H1 (cell line): ENCODE measurements at regions not wholly inside any gene's neighbourhood (a gene's known extent, or its start where the extent isn't known, plus 50 kb on each side); places are given as distances from the start of the nearest gene placed in this dataset.

Experiments used
- CTCF ChIA-PET: fragments of 300-600 bp; sonication (Branson Sonifier 250); formaldehyde crosslinking; loops from one replicate; lab custom pipeline; 2021; ENCODE audit not compliant: partially characterized antibody; lab: Charles Lee
- POLR2A ChIA-PET: fragments of 300-600 bp; sonication (Branson Sonifier 250); formaldehyde crosslinking; loops from one replicate; lab custom pipeline; 2021; ENCODE audit warnings: inconsistent platforms; ENCODE audit not compliant: partially characterized antibody; lab: Charles Lee
- DNase-seq, 2 experiments: peaks; one replicate each; pipeline versions ENCODE4 v3.0.0 to v3.0.0-alpha.2; 2010 to 2022; ENCODE audit warnings: low spot score in 2 of 2, low read depth in 1 of 2, mixed read lengths in 1 of 2
- FAIRE-seq: peaks from 2 replicates; lab custom pipeline; 2011; peaks lifted over from hg19 to GRCh38; lab: Jason Lieb, UNC
- H2AFZ ChIP-seq: 2 replicates; pipeline ENCODE4 v1.8.1; 2012; ENCODE audit warnings: low read length, inconsistent platforms
- H2AK5ac ChIP-seq: 2 replicates; pipeline ENCODE4 v1.6.1; 2013; ENCODE audit warnings: low read depth, low read length
- H2BK120ac ChIP-seq: replicated peaks from 2 replicates; pipeline ENCODE3; 2013; ENCODE audit warnings: low read depth, low read length, inconsistent platforms
- H2BK12ac ChIP-seq: 2 replicates; pipeline ENCODE4 v1.6.1; 2013; ENCODE audit warnings: low read depth, low read length
- H2BK15ac ChIP-seq: 2 replicates; pipeline ENCODE4 v1.6.1; 2013; ENCODE audit warnings: low read length
- H2BK20ac ChIP-seq: 2 replicates; pipeline ENCODE4 v1.6.1; 2013; ENCODE audit warnings: low read length
- H2BK5ac ChIP-seq: 2 replicates; pipeline ENCODE4 v1.6.1; 2013; ENCODE audit warnings: low read depth, low read length
- H3K14ac ChIP-seq: 2 replicates; pipeline ENCODE4 v1.6.1; 2013; ENCODE audit warnings: inconsistent platforms; ENCODE audit not compliant: insufficient read length
- H3K18ac ChIP-seq: 2 replicates; pipeline ENCODE4 v1.6.1; 2013; ENCODE audit warnings: low read length; ENCODE audit errors: extremely low read depth
- H3K23ac ChIP-seq: 2 replicates; pipeline ENCODE4 v1.6.1; 2013; ENCODE audit warnings: inconsistent platforms; ENCODE audit not compliant: insufficient read length
- H3K23me2 ChIP-seq: 2 replicates; pipeline ENCODE4 v1.6.1; 2013; ENCODE audit warnings: low read depth, low read length
- H3K27ac ChIP-seq: 2 replicates; pipeline ENCODE4 v1.6.1; 2011; ENCODE audit warnings: low read depth, low read length, inconsistent platforms
- H3K27me3 ChIP-seq, 4 experiments: replicated peaks in 1 of 4; 1 replicate in 1 of 4; 2 replicates in 3 of 4; pipeline versions ENCODE4 v1.6.1 to v1.8.1; 2011 to 2013; ENCODE audit warnings: low read length in 3 of 4, mild to moderate bottlenecking in 3 of 4, inconsistent platforms in 2 of 4, mixed read lengths in 2 of 4, moderate library complexity in 1 of 4; ENCODE audit not compliant: control insufficient read depth in 3 of 4, insufficient read depth in 3 of 4; ENCODE audit errors: extremely low read depth in 1 of 4
- H3K36me3 ChIP-seq, 4 experiments: 2 replicates each; pipeline versions ENCODE4 v1.6.1 to v1.8.1; 2011 to 2013; ENCODE audit warnings: mild to moderate bottlenecking in 4 of 4, low read length in 3 of 4, moderate library complexity in 2 of 4, control low read depth in 1 of 4, inconsistent platforms in 1 of 4; ENCODE audit not compliant: insufficient read depth in 4 of 4, control insufficient read depth in 2 of 4
- H3K4ac ChIP-seq: replicated peaks from 2 replicates; pipeline ENCODE3; 2013; ENCODE audit warnings: low read length, low read depth, mixed read lengths, inconsistent platforms; ENCODE audit not compliant: insufficient read length
- H3K4me1 ChIP-seq, 4 experiments: replicated peaks in 1 of 4; 1 replicate in 1 of 4; 2 replicates in 3 of 4; pipeline versions ENCODE4 v1.6.1 to v1.8.1; 2011 to 2013; ENCODE audit warnings: low read length in 3 of 4, inconsistent platforms in 2 of 4, mixed read lengths in 1 of 4; ENCODE audit not compliant: insufficient read depth in 4 of 4, control insufficient read depth in 3 of 4
- H3K4me2 ChIP-seq, 2 experiments: 2 replicates each; pipeline versions ENCODE4 v1.6.1 to v1.8.1; 2011 to 2013; ENCODE audit warnings: low read depth in 2 of 2, low read length in 2 of 2, control low read depth in 1 of 2, inconsistent platforms in 1 of 2, mild to moderate bottlenecking in 1 of 2; ENCODE audit not compliant: insufficient read depth in 1 of 2
- H3K4me3 ChIP-seq, 4 experiments: fragments of 200-600, 300-600 bp in 1 of 4; sonication (generic), shearing (Covaris generic), sonication (Bioruptor Twin) in 1 of 4; 2 replicates each; pipeline versions ENCODE4 v1.5.1 to v1.8.1; 2011 to 2016; ENCODE audit warnings: low read length in 4 of 4, low read depth in 3 of 4, control low read depth in 2 of 4, inconsistent platforms in 2 of 4, mild to moderate bottlenecking in 2 of 4, mixed read lengths in 1 of 4, moderate library complexity in 1 of 4; ENCODE audit not compliant: insufficient read depth in 2 of 4; ENCODE audit errors: extremely low read depth in 1 of 4
- H3K56ac ChIP-seq: replicated peaks from 2 replicates; pipeline ENCODE3; 2013; ENCODE audit warnings: low read depth, mild to moderate bottlenecking, mixed read lengths, low read length, inconsistent platforms; ENCODE audit not compliant: insufficient read length
- H3K79me1 ChIP-seq: 2 replicates; pipeline ENCODE4 v1.6.1; 2013; ENCODE audit warnings: low read depth, low read length, control low read depth
- H3K79me2 ChIP-seq, 2 experiments: 2 replicates each; pipeline versions ENCODE4 v1.6.1 to v1.8.1; 2012 to 2013; ENCODE audit warnings: low read length in 2 of 2, mild to moderate bottlenecking in 2 of 2, inconsistent platforms in 1 of 2; ENCODE audit not compliant: insufficient read depth in 2 of 2, control insufficient read depth in 1 of 2
- H3K9ac ChIP-seq, 4 experiments: replicated peaks in 1 of 4; 1 replicate in 1 of 4; 2 replicates in 3 of 4; pipeline versions ENCODE4 v1.6.1 to v1.8.1; 2011 to 2013; ENCODE audit warnings: low read depth in 3 of 4, low read length in 3 of 4, control low read depth in 2 of 4, mild to moderate bottlenecking in 2 of 4, moderate library complexity in 2 of 4, inconsistent platforms in 1 of 4; ENCODE audit errors: extremely low read depth in 1 of 4
- H3K9me3 ChIP-seq, 2 experiments: 2 replicates each; pipeline versions ENCODE4 v1.6.1 to v1.8.1; 2012 to 2013; ENCODE audit warnings: mild to moderate bottlenecking in 2 of 2, moderate library complexity in 2 of 2, control low read depth in 1 of 2, inconsistent platforms in 1 of 2, low read depth in 1 of 2, low read length in 1 of 2, mixed read lengths in 1 of 2; ENCODE audit not compliant: insufficient read depth in 2 of 2
- H4K20me1 ChIP-seq, 2 experiments: replicated peaks in 1 of 2; 2 replicates each; pipeline versions ENCODE3 to v1.8.1; 2011 to 2013; ENCODE audit warnings: inconsistent platforms in 2 of 2, low read length in 2 of 2, mild to moderate bottlenecking in 1 of 2; ENCODE audit not compliant: insufficient read depth in 2 of 2, control insufficient read depth in 1 of 2
- H4K5ac ChIP-seq: 2 replicates; pipeline ENCODE4 v1.6.1; 2013; ENCODE audit warnings: low read length, low read depth, mixed read lengths, inconsistent platforms; ENCODE audit not compliant: insufficient read length
- H4K8ac ChIP-seq: 2 replicates; pipeline ENCODE4 v1.8.0; 2013; ENCODE audit warnings: mild to moderate bottlenecking, moderate library complexity, low read length, inconsistent platforms; ENCODE audit not compliant: insufficient read depth; ENCODE audit errors: extremely low read depth
- H4K91ac ChIP-seq: replicated peaks from 2 replicates; pipeline ENCODE3; 2013; ENCODE audit warnings: low read length, mixed read lengths, inconsistent platforms; ENCODE audit not compliant: insufficient read length
- BACH1 ChIP-seq: IDR thresholded peaks from 2 replicates; pipeline ENCODE4 v1.6.1; 2012; ENCODE audit warnings: low read length, improper control_type of control experiment
- CBX8 ChIP-seq: fragments of 300-800, 300-1000 bp; sonication (generic); IDR thresholded peaks from 2 replicates; pipeline ENCODE4 v1.7.1; 2016; ENCODE audit warnings: low read depth, low read length, borderline replicate concordance
- EGR1 ChIP-seq: IDR thresholded peaks from 2 replicates; pipeline ENCODE4 v1.6.1; 2011; ENCODE audit warnings: low read depth, low read length, borderline replicate concordance
- GABPA ChIP-seq: IDR thresholded peaks from 2 replicates; pipeline ENCODE4 v1.6.1; 2011; ENCODE audit warnings: mild to moderate bottlenecking, low read length, moderate library complexity, borderline replicate concordance; ENCODE audit not compliant: insufficient read depth
- GTF2F1 ChIP-seq: IDR thresholded peaks from 2 replicates; pipeline ENCODE4 v1.6.1; 2012; ENCODE audit warnings: low read depth, low read length, improper control_type of control experiment, borderline replicate concordance
- JUN ChIP-seq: IDR thresholded peaks from 2 replicates; pipeline ENCODE4 v1.6.1; 2011; ENCODE audit warnings: low read depth, mild to moderate bottlenecking, improper control_type of control experiment, low read length
- KDM4A ChIP-seq: IDR thresholded peaks from one replicate; pipeline ENCODE4 v1.7.1; 2012; ENCODE audit warnings: low read depth, mild to moderate bottlenecking, moderate library complexity, low read length, inconsistent platforms; ENCODE audit not compliant: severe bottlenecking
- MAFK ChIP-seq: IDR thresholded peaks from 2 replicates; pipeline ENCODE4 v1.6.1; 2012; ENCODE audit warnings: low read depth, mild to moderate bottlenecking, improper control_type of control experiment, low read length
- POLR2AphosphoS5 ChIP-seq: IDR thresholded peaks from 2 replicates; pipeline ENCODE4 v1.6.1; 2011; ENCODE audit warnings: low read depth, low read length
- RAD21 ChIP-seq, 2 experiments: IDR thresholded peaks in 1 of 2; conservative IDR thresholded peaks in 1 of 2; 2 replicates each; pipeline ENCODE4 v1.6.1; 2011; ENCODE audit warnings: low read depth in 2 of 2, low read length in 2 of 2, improper control_type of control experiment in 1 of 2, inconsistent platforms in 1 of 2, mild to moderate bottlenecking in 1 of 2, moderate library complexity in 1 of 2
- RXRA ChIP-seq: IDR thresholded peaks from 2 replicates; pipeline ENCODE4 v1.6.1; 2011; ENCODE audit warnings: low read depth, mild to moderate bottlenecking, low read length, moderate library complexity; ENCODE audit not compliant: insufficient read depth
- SP1 ChIP-seq: IDR thresholded peaks from 2 replicates; pipeline ENCODE4 v1.6.1; 2011; ENCODE audit warnings: low read depth, low read length
- TAF1 ChIP-seq: IDR thresholded peaks from 2 replicates; pipeline ENCODE4 v1.6.1; 2011; ENCODE audit warnings: mild to moderate bottlenecking, low read depth, low read length
- TAF7 ChIP-seq: optimal IDR thresholded peaks from 2 replicates; pipeline ENCODE3; 2011; ENCODE audit warnings: low read depth, mild to moderate bottlenecking, inconsistent platforms, low read length, moderate library complexity, borderline replicate concordance
- WGBS, 2 experiments: shearing (Covaris generic) in 1 of 2; methylation state at CpG; one replicate each; pipeline versions ENCODE4 v1.1.6 to v1.1.7; 2013 to 2015; ENCODE audit warnings: low lambda C conversion rate in 2 of 2, mixed read lengths in 2 of 2, inconsistent platforms in 1 of 2, low coverage in 1 of 2, missing lambda C conversion rate in 1 of 2; ENCODE audit not compliant: insufficient replicate concordance in 2 of 2, insufficient coverage in 1 of 2, insufficient read length in 1 of 2; ENCODE audit errors: extremely low coverage in 1 of 2, missing lambda C conversion rate in 1 of 2; 5-methylcytosine and 5-hydroxymethylcytosine counted together

DNA sequence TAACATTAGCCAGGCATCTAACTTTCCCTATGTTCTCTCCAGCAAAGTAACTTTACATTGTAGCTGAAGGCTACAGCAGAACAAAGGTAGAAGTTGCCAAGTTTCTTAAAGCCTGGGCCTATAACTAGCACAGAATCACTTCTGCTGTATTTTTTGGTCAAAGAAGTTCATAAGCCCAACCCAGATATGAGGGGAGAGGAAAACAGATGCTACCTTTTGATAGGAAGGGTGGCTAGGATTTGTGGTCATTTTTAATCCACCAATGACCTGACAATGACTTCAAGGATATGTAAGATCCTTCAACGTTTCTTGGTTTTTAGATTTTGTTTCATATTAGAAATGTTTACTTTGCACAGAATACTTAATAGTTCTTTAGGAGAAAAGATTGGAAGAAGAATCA is 64.2 kb upstream of the RANBP3L start:
- H3K27me3 ChIP-seq: no peaks in the 10 kb centered on the region
- no peaks in the 10 kb centered on the region for H4K20me1 ChIP-seq
- H2BK15ac ChIP-seq: no peak overlapping the region
- no peaks in the 10 kb centered on the region for H3K9me3 ChIP-seq
- H3K4me3 ChIP-seq: no peak overlapping the region
- no peaks in the 10 kb centered on the region for H3K4me1 ChIP-seq
- H3K79me1 ChIP-seq: no peaks in the 10 kb centered on the region
- ChIA-PET CTCF (interaction anchor here (0.8 to 1.7 kb wide), 3 partner anchors 8 to 327 kb away, joined by 3 to 5 read pairs (median 4); no protein-coding TSS in a partner anchor), POLR2A (no interaction called here)
- H3K4me2 ChIP-seq: no peak overlapping the region
- no peak overlapping the region for H2AK5ac ChIP-seq
- H2BK12ac ChIP-seq: no peak overlapping the region
- no peak overlapping the region for H3K23ac ChIP-seq
- H3K23me2 ChIP-seq: no peaks in the 10 kb centered on the region
- TF ChIP-seq KDM4A: no peak
- TF ChIP-seq POLR2AphosphoS5: no peak
- no peak for TF ChIP-seq TAF7
- TF ChIP-seq CBX8: no peak
- TF ChIP-seq TAF1: no peak
- TF ChIP-seq RXRA: no peak
- TF ChIP-seq GTF2F1: no peak
- no peak for TF ChIP-seq BACH1
- TF ChIP-seq GABPA: no peak
- TF ChIP-seq SP1: no peak
- no peak for TF ChIP-seq MAFK
- TF ChIP-seq JUN: no peak
- TF ChIP-seq RAD21 (IDR thresholded peaks at IDR 0.05 in 1 of 2, conservative IDR thresholded peaks at IDR 0.05 in 1 of 2; ENCODE audit: low read depth in 2 of 2, low read length in 2 of 2): no peak
- no peak for TF ChIP-seq EGR1
- H2BK120ac ChIP-seq: no peak overlapping the region
- no peaks in the 10 kb centered on the region for H3K36me3 ChIP-seq
- H2AFZ ChIP-seq: no peak overlapping the region
- H3K18ac ChIP-seq: no peak overlapping the region
- no peak overlapping the region for H3K56ac ChIP-seq
- DNase-seq (no peak), FAIRE-seq (no peak)
- no peak overlapping the region for H3K9ac ChIP-seq
- H4K8ac ChIP-seq: no peak overlapping the region
- H3K4ac ChIP-seq: no peak overlapping the region
- 84% methylated on average over 1 of the region's 1 CpG; no CpG with 5 or more reads in 1 of the 2 experiments for WGBS, 2 experiments
- no peak overlapping the region for H2BK20ac ChIP-seq
- no peaks in the 10 kb centered on the region for H3K79me2 ChIP-seq
- H3K14ac ChIP-seq: no peak overlapping the region
- H4K5ac ChIP-seq: no peak overlapping the region
- H2BK5ac ChIP-seq: no peak overlapping the region
- H4K91ac ChIP-seq: no peak overlapping the region
- H3K27ac ChIP-seq: no peak overlapping the region
